Posterior vena cava (tissue), 2 donors: ENCODE measurements at regions not wholly inside any gene's neighbourhood (a gene's known extent, or its start where the extent isn't known, plus 50 kb on each side); places are given as distances from the start of the nearest gene placed in this dataset.

Experiments used
- DNase-seq: peaks from one replicate; pipeline ENCODE4 v3.0.0-alpha.2; 2020; ENCODE audit warnings: low spot score
- intact Hi-C, 2 donors: fragments of 100-400 bp; cut with DNase I; formaldehyde crosslinking; loops; one replicate each; pipeline versions ENCODE4 v1.14.1 to v1.14.2; 2022 to 2023
- donor health status: DM: yes; HTN: yes; CAD: no.
- donor health status: DM: yes; HTN: yes; CAD: no.

GRCh38 chr10:76675951-76676587 lies 961.5 kb downstream of the KCNMA1 start:
- DNase-seq: peak; percentile 90
- intact Hi-C loops: no loop called here

DNA sequence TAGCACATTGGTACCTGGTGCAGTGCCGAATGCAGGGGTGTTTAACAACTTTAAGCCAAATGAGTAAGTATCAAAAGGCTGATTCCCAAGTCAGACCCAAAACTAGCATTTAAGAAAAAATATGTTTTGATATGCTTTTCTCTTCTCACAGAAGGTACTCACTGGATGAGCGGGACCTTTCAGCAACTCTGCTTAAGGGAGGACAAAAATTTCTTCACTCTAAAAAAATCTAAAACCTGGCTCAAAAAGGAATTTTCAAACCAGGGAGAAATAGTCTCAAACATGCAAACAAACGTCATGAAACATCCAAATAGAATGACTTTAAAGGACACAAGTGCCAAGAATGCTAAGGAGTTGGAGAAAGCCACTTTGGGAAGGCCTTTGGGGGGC lies 962.1 kb downstream of the KCNMA1 start:
- intact Hi-C loops: no loop called here
- no peak for DNase-seq

GRCh38 chr10:76667408-76668370 lies 969.9 kb downstream of the KCNMA1 start:
- intact Hi-C loops: no loop called here
- no peak for DNase-seq

DNA sequence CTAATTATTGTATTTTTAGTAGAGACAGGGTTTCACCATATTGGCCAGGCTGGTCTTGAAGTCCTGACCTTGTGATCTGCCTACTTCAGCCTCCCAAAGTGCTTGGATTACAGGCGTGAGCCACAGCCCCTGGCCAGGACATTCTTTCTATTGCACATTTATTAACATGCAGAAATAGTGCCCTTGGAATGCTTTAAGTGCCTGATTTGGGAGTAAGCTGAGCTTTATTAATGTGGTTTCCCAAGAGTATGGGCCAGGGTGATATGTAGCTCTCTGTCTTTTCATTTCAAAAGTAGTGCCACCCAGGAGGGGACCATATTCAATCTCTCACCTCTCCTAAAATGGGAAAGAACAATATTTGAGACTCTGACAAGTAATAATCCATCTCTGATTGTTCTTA lies 970.7 kb downstream of the KCNMA1 start:
- DNase-seq: no peak
- intact Hi-C loops: no loop called here

DNA sequence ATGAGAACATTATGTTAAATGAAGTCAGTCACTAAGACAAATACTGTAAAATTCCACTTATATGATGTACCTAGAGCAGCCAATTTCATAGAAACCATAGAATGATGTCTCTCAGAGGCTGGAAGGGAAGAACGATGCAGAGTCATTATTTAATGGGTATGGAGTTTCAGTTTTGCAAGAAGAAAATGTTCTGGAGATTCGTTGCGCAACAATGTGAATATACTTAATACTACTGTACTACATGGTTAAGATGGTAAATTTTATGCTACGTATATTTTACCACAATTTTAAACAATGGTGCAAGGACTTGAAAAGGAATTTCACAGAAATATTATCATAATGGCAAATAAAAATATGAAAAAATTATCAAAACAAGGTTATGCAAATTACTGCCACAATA lies 972.6 kb downstream of the KCNMA1 start:
- intact Hi-C loops: no loop called here

DNA sequence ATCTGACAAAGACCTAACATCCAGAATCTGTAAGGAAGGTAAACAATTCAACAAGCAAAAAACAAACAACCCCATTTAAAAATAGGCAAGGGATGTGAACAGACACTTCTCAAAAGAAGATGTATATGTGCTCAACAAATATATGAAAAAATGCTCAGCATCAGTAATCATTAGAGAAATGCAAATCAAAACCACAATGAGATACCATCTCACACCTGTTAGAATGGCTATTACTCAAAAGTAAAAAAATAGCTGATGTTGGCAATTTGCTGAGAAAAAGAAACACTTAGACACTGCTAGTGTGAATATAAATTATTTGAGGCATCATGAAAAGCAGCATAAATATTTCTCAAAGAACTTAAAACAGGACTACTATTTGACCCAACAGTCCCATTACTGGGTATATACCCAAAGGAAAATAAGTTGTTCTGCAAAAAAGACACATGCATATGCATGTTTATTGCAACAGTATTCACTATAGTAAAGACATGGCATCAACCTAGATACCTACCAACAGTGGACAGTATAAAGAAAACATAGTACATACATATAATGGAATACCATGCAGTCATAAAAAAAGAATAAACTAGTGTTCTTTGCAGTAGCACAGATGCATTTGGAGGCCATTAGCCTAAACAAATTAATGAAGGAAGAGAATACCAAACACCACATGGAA lies 980.1 kb downstream of the KCNMA1 start:
- no peak for DNase-seq
- intact Hi-C loops: no loop called here

More for the DNA sequence above, 972.6 kb downstream of the KCNMA1 start:
- no peak for DNase-seq

GRCh38 chr10:76651154-76651553 lies 986.5 kb downstream of the KCNMA1 start:
- intact Hi-C loops: no loop called here

DNA sequence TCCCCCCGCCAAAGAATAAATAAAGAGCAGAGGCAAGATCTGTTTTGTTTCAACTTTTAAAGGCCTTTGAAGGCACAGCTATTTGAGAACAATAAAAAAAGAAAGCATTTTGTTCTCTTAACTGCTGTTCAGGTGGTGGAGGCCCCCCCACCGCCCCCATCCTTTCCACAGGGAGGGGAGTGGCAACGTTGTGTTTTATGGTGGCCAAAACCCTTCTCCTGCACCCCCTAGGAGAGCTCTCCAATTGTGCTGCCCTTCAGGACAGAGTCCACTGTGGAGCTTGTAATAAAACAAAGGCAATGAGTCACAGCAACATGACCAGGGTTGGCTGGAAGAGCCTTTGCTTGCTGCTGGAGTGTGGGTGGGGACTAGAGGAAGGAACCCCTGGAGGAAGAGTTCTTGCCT lies 987.9 kb downstream of the KCNMA1 start:
- intact Hi-C loops: no loop called here
- no peak for DNase-seq

More at GRCh38 chr10:76651154-76651553, 986.5 kb downstream of the KCNMA1 start:
- DNase-seq: no peak

DNA sequence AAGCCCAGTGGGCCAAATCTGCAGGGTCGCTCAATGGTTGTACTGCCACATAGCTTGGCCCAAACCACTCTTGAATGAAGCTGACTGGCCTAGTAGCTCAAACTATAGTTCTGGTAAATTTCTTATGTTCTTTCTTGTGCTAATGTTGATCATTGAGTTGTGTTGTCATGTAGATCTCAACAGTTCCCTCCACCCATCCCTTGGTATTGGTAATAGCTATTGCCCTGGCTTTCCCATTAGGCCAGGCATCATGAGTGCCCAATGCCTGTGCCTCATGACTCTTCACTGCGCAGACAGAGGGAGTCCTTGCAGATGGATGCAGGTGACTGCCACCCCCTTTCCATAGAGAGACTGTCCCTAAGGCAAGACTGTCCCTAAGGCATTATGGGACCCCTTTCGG lies 988.4 kb downstream of the KCNMA1 start:
- DNase-seq: no peak
- intact Hi-C loops: no loop called here

DNA sequence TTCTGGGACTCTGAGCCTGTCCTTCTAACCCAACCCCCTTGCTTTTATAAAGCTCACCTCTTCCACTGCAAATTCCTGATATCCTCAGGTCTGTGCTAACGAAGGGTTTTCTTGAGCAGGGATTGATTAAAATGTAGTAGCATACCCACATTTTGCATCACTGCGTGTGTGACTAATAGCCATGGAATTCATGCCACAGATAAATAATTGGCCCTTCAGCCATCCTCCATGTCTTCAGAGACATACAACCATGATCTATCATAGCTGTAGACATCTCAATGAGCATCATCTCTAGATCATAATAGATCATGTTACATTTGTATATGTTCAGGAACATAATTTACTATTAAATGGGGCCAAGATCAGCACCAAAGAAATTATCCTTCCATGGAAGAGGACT lies 990.3 kb downstream of the KCNMA1 start:
- no peak for DNase-seq
- intact Hi-C loops: no loop called here

DNA sequence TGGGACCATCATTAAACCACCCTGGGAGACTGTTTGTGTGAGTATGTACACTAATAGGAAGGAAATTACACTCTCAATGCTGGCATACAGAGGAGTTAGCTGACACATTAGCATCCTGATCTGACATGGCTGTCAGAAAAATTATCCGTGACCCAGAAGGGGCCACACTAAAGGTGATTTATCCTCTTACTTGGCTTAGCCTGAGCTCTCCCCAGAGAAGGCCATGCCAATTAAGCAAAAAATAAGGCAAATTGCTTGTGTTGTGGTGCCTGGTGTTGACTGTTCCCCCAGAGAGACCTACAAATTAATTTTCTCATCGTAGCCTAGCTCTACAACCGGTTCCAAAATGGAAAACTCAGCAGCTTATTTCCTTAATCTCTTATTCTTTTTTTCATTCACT lies 992.3 kb downstream of the KCNMA1 start:
- intact Hi-C loops: no loop called here
- DNase-seq: no peak

- DNase-seq: no peak
- intact Hi-C loops: no loop called here
Measured at GRCh38 chr10:76644476-76644875, 993.1 kb downstream of the KCNMA1 start.

GRCh38 chr10:76643511-76643911 lies 994.1 kb downstream of the KCNMA1 start:
- DNase-seq: no peak
- intact Hi-C loops: no loop called here

DNA sequence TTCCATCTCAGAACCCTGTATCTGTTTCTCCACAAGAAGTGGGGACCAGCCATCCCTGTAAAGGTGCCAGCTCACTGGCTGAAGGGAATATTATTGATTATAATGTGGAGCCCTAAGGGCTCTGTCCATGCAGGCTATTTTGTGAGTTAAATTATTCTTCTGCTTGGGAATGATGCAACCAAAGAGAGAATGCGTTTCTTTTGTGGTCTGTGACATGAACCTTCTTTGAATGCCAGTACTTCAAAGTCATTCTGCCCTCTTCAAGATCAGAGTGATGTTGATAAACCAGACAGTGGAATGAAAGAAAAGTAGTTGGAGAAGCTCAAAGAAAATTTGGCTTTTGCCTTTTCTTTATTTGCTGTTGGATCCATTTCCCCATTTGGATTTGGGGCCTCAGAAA lies 995.2 kb downstream of the KCNMA1 start:
- DNase-seq: no peak
- intact Hi-C loops: no loop called here

GRCh38 chr10:76641215-76641614 lies 996.4 kb downstream of the KCNMA1 start:
- intact Hi-C loops: no loop called here
- DNase-seq: no peak

GRCh38 chr10:76640806-76641205 lies 996.8 kb downstream of the KCNMA1 start:
- intact Hi-C loops: no loop called here
- no peak for DNase-seq

DNA sequence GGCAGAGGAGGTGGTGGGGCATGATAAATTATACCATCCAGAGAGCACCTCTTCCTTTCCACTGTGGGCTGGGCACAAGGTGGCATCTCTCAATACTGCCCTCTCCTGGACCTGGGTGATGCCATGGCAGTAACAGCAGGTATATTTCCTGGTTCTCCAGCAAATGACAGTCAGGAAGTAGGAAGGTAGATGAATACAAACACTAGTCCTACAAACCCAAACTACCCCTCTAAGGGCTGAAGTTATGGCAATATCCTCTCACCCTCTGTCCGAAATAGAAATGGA lies 1004.9 kb downstream of the KCNMA1 start:
- DNase-seq: no peak
- intact Hi-C loops: no loop called here

DNA sequence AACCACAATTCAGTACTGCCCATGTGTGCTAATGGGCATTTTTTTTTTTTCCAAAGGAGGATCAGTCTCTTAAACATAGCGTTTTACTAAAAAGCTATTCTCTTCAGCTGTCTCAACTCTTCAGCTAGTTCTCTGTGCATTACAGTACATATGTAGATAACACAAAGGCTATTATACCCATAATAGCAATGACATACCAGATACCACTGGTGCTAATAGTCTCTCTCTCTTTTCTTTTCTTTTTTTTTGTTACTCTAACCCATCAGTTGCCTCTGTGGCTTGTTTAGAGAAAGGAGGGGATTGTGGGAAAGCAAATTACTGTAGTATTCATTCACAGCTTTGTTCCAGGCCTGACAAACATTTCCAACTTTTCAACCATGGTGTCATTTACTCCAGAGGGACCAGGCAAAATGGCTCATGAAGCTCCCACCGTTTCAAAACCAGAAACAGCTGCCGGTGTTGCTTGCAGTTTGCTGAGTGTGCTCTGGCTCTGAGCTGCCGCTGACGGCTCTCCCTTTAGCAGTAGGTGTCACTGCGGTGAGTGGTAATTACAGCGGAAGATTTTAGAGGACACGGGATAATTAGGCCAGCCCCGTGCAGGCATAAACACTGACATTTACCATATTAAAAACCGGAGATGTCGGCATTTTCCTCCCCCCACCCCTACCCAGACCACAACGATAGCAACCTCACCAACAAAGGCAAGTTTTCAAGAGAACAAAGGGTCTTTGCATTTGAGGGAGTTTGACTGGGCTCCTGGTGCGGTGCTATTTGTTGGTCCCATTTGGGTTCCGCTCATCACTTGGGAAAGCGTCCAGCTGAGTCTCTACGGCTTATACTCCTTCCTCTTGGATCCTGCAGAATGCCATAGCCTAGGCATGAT lies 1005.5 kb downstream of the KCNMA1 start:
- DNase-seq: no peak
- intact Hi-C loops: no loop called here

GRCh38 chr10:76631036-76631670 lies 1006.5 kb downstream of the KCNMA1 start:
- intact Hi-C loops: no loop called here

More at GRCh38 chr10:76631036-76631670, 1006.5 kb downstream of the KCNMA1 start:
- no peak for DNase-seq
